H1 (cell line): ENCODE measurements at regions not wholly inside any gene's neighbourhood (a gene's known extent, or its start where the extent isn't known, plus 50 kb on each side); places are given as distances from the start of the nearest gene placed in this dataset.

Experiments used
- CTCF ChIA-PET: fragments of 300-600 bp; sonication (Branson Sonifier 250); formaldehyde crosslinking; loops from one replicate; lab custom pipeline; 2021; ENCODE audit not compliant: partially characterized antibody; lab: Charles Lee
- POLR2A ChIA-PET: fragments of 300-600 bp; sonication (Branson Sonifier 250); formaldehyde crosslinking; loops from one replicate; lab custom pipeline; 2021; ENCODE audit warnings: inconsistent platforms; ENCODE audit not compliant: partially characterized antibody; lab: Charles Lee
- DNase-seq, 2 experiments: peaks; one replicate each; pipeline versions ENCODE4 v3.0.0 to v3.0.0-alpha.2; 2010 to 2022; ENCODE audit warnings: low spot score in 2 of 2, low read depth in 1 of 2, mixed read lengths in 1 of 2
- FAIRE-seq: peaks from 2 replicates; lab custom pipeline; 2011; peaks lifted over from hg19 to GRCh38; lab: Jason Lieb, UNC
- H2AFZ ChIP-seq: 2 replicates; pipeline ENCODE4 v1.8.1; 2012; ENCODE audit warnings: low read length, inconsistent platforms
- H2AK5ac ChIP-seq: 2 replicates; pipeline ENCODE4 v1.6.1; 2013; ENCODE audit warnings: low read depth, low read length
- H2BK120ac ChIP-seq: replicated peaks from 2 replicates; pipeline ENCODE3; 2013; ENCODE audit warnings: low read depth, low read length, inconsistent platforms
- H2BK12ac ChIP-seq: 2 replicates; pipeline ENCODE4 v1.6.1; 2013; ENCODE audit warnings: low read depth, low read length
- H2BK15ac ChIP-seq: 2 replicates; pipeline ENCODE4 v1.6.1; 2013; ENCODE audit warnings: low read length
- H2BK20ac ChIP-seq: 2 replicates; pipeline ENCODE4 v1.6.1; 2013; ENCODE audit warnings: low read length
- H2BK5ac ChIP-seq: 2 replicates; pipeline ENCODE4 v1.6.1; 2013; ENCODE audit warnings: low read depth, low read length
- H3K14ac ChIP-seq: 2 replicates; pipeline ENCODE4 v1.6.1; 2013; ENCODE audit warnings: inconsistent platforms; ENCODE audit not compliant: insufficient read length
- H3K18ac ChIP-seq: 2 replicates; pipeline ENCODE4 v1.6.1; 2013; ENCODE audit warnings: low read length; ENCODE audit errors: extremely low read depth
- H3K23ac ChIP-seq: 2 replicates; pipeline ENCODE4 v1.6.1; 2013; ENCODE audit warnings: inconsistent platforms; ENCODE audit not compliant: insufficient read length
- H3K23me2 ChIP-seq: 2 replicates; pipeline ENCODE4 v1.6.1; 2013; ENCODE audit warnings: low read depth, low read length
- H3K27ac ChIP-seq: 2 replicates; pipeline ENCODE4 v1.6.1; 2011; ENCODE audit warnings: low read depth, low read length, inconsistent platforms
- H3K27me3 ChIP-seq, 4 experiments: replicated peaks in 1 of 4; 1 replicate in 1 of 4; 2 replicates in 3 of 4; pipeline versions ENCODE4 v1.6.1 to v1.8.1; 2011 to 2013; ENCODE audit warnings: low read length in 3 of 4, mild to moderate bottlenecking in 3 of 4, inconsistent platforms in 2 of 4, mixed read lengths in 2 of 4, moderate library complexity in 1 of 4; ENCODE audit not compliant: control insufficient read depth in 3 of 4, insufficient read depth in 3 of 4; ENCODE audit errors: extremely low read depth in 1 of 4
- H3K36me3 ChIP-seq, 4 experiments: 2 replicates each; pipeline versions ENCODE4 v1.6.1 to v1.8.1; 2011 to 2013; ENCODE audit warnings: mild to moderate bottlenecking in 4 of 4, low read length in 3 of 4, moderate library complexity in 2 of 4, control low read depth in 1 of 4, inconsistent platforms in 1 of 4; ENCODE audit not compliant: insufficient read depth in 4 of 4, control insufficient read depth in 2 of 4
- H3K4ac ChIP-seq: replicated peaks from 2 replicates; pipeline ENCODE3; 2013; ENCODE audit warnings: low read length, low read depth, mixed read lengths, inconsistent platforms; ENCODE audit not compliant: insufficient read length
- H3K4me1 ChIP-seq, 4 experiments: replicated peaks in 1 of 4; 1 replicate in 1 of 4; 2 replicates in 3 of 4; pipeline versions ENCODE4 v1.6.1 to v1.8.1; 2011 to 2013; ENCODE audit warnings: low read length in 3 of 4, inconsistent platforms in 2 of 4, mixed read lengths in 1 of 4; ENCODE audit not compliant: insufficient read depth in 4 of 4, control insufficient read depth in 3 of 4
- H3K4me2 ChIP-seq, 2 experiments: 2 replicates each; pipeline versions ENCODE4 v1.6.1 to v1.8.1; 2011 to 2013; ENCODE audit warnings: low read depth in 2 of 2, low read length in 2 of 2, control low read depth in 1 of 2, inconsistent platforms in 1 of 2, mild to moderate bottlenecking in 1 of 2; ENCODE audit not compliant: insufficient read depth in 1 of 2
- H3K4me3 ChIP-seq, 4 experiments: fragments of 200-600, 300-600 bp in 1 of 4; sonication (generic), shearing (Covaris generic), sonication (Bioruptor Twin) in 1 of 4; 2 replicates each; pipeline versions ENCODE4 v1.5.1 to v1.8.1; 2011 to 2016; ENCODE audit warnings: low read length in 4 of 4, low read depth in 3 of 4, control low read depth in 2 of 4, inconsistent platforms in 2 of 4, mild to moderate bottlenecking in 2 of 4, mixed read lengths in 1 of 4, moderate library complexity in 1 of 4; ENCODE audit not compliant: insufficient read depth in 2 of 4; ENCODE audit errors: extremely low read depth in 1 of 4
- H3K56ac ChIP-seq: replicated peaks from 2 replicates; pipeline ENCODE3; 2013; ENCODE audit warnings: low read depth, mild to moderate bottlenecking, mixed read lengths, low read length, inconsistent platforms; ENCODE audit not compliant: insufficient read length
- H3K79me1 ChIP-seq: 2 replicates; pipeline ENCODE4 v1.6.1; 2013; ENCODE audit warnings: low read depth, low read length, control low read depth
- H3K79me2 ChIP-seq, 2 experiments: 2 replicates each; pipeline versions ENCODE4 v1.6.1 to v1.8.1; 2012 to 2013; ENCODE audit warnings: low read length in 2 of 2, mild to moderate bottlenecking in 2 of 2, inconsistent platforms in 1 of 2; ENCODE audit not compliant: insufficient read depth in 2 of 2, control insufficient read depth in 1 of 2
- H3K9ac ChIP-seq, 4 experiments: replicated peaks in 1 of 4; 1 replicate in 1 of 4; 2 replicates in 3 of 4; pipeline versions ENCODE4 v1.6.1 to v1.8.1; 2011 to 2013; ENCODE audit warnings: low read depth in 3 of 4, low read length in 3 of 4, control low read depth in 2 of 4, mild to moderate bottlenecking in 2 of 4, moderate library complexity in 2 of 4, inconsistent platforms in 1 of 4; ENCODE audit errors: extremely low read depth in 1 of 4
- H3K9me3 ChIP-seq, 2 experiments: 2 replicates each; pipeline versions ENCODE4 v1.6.1 to v1.8.1; 2012 to 2013; ENCODE audit warnings: mild to moderate bottlenecking in 2 of 2, moderate library complexity in 2 of 2, control low read depth in 1 of 2, inconsistent platforms in 1 of 2, low read depth in 1 of 2, low read length in 1 of 2, mixed read lengths in 1 of 2; ENCODE audit not compliant: insufficient read depth in 2 of 2
- H4K20me1 ChIP-seq, 2 experiments: replicated peaks in 1 of 2; 2 replicates each; pipeline versions ENCODE3 to v1.8.1; 2011 to 2013; ENCODE audit warnings: inconsistent platforms in 2 of 2, low read length in 2 of 2, mild to moderate bottlenecking in 1 of 2; ENCODE audit not compliant: insufficient read depth in 2 of 2, control insufficient read depth in 1 of 2
- H4K5ac ChIP-seq: 2 replicates; pipeline ENCODE4 v1.6.1; 2013; ENCODE audit warnings: low read length, low read depth, mixed read lengths, inconsistent platforms; ENCODE audit not compliant: insufficient read length
- H4K8ac ChIP-seq: 2 replicates; pipeline ENCODE4 v1.8.0; 2013; ENCODE audit warnings: mild to moderate bottlenecking, moderate library complexity, low read length, inconsistent platforms; ENCODE audit not compliant: insufficient read depth; ENCODE audit errors: extremely low read depth
- H4K91ac ChIP-seq: replicated peaks from 2 replicates; pipeline ENCODE3; 2013; ENCODE audit warnings: low read length, mixed read lengths, inconsistent platforms; ENCODE audit not compliant: insufficient read length
- CEBPB ChIP-seq: IDR thresholded peaks from 2 replicates; pipeline ENCODE4 v1.6.1; 2012; ENCODE audit warnings: low read depth, low read length
- CHD2 ChIP-seq: IDR thresholded peaks from 2 replicates; pipeline ENCODE4 v1.6.1; 2012; ENCODE audit warnings: low read length, improper control_type of control experiment
- CTBP2 ChIP-seq: IDR thresholded peaks from 2 replicates; pipeline ENCODE4 v1.7.0; 2011; ENCODE audit warnings: borderline replicate concordance, mild to moderate bottlenecking, moderate library complexity, mixed read lengths, low read length; ENCODE audit not compliant: insufficient read depth, insufficient read length
- EP300 ChIP-seq, 2 experiments: IDR thresholded peaks; 1 replicate in 1 of 2; 2 replicates in 1 of 2; pipeline ENCODE4 v1.6.1; 2011 to 2012; ENCODE audit warnings: low read depth in 2 of 2, low read length in 2 of 2, mild to moderate bottlenecking in 2 of 2, borderline replicate concordance in 1 of 2, inconsistent platforms in 1 of 2, moderate library complexity in 1 of 2
- FOSL1 ChIP-seq: IDR thresholded peaks from 2 replicates; pipeline ENCODE4 v1.6.1; 2011; ENCODE audit warnings: mild to moderate bottlenecking, low read depth, low read length, moderate library complexity; ENCODE audit not compliant: insufficient read depth
- GABPA ChIP-seq: IDR thresholded peaks from 2 replicates; pipeline ENCODE4 v1.6.1; 2011; ENCODE audit warnings: mild to moderate bottlenecking, low read length, moderate library complexity, borderline replicate concordance; ENCODE audit not compliant: insufficient read depth
- HDAC6 ChIP-seq: IDR thresholded peaks from one replicate; pipeline ENCODE4 v1.7.1; 2012; ENCODE audit warnings: low read depth, mild to moderate bottlenecking, inconsistent platforms, low read length, moderate library complexity
- JUN ChIP-seq: IDR thresholded peaks from 2 replicates; pipeline ENCODE4 v1.6.1; 2011; ENCODE audit warnings: low read depth, mild to moderate bottlenecking, improper control_type of control experiment, low read length
- KDM1A ChIP-seq: fragments of 200-600, 300-600 bp; sonication (generic); IDR thresholded peaks from 2 replicates; pipeline ENCODE4 v1.7.1; 2016; ENCODE audit warnings: mild to moderate bottlenecking, low read length, borderline replicate concordance
- PHF8 ChIP-seq: fragments of 200-600 bp; sonication (generic); conservative IDR thresholded peaks from 2 replicates; pipeline ENCODE4 v1.7.1; 2012; ENCODE audit warnings: low read depth, mild to moderate bottlenecking, inconsistent platforms, low read length, moderate library complexity
- POLR2A ChIP-seq, 2 experiments: IDR thresholded peaks; 1 replicate in 1 of 2; 2 replicates in 1 of 2; pipeline ENCODE4 v1.6.1; 2011; ENCODE audit warnings: low read depth in 2 of 2, low read length in 2 of 2, mild to moderate bottlenecking in 2 of 2; ENCODE audit errors: control extremely low read depth in 1 of 2
- RBBP5 ChIP-seq: IDR thresholded peaks from 2 replicates; pipeline ENCODE4 v1.7.1; 2012; ENCODE audit warnings: low read depth, mild to moderate bottlenecking, inconsistent platforms, low read length, moderate library complexity, borderline replicate concordance
- TEAD4 ChIP-seq: IDR thresholded peaks from 2 replicates; pipeline ENCODE4 v1.6.1; 2012; ENCODE audit warnings: low read depth, low read length, inconsistent platforms, mixed read lengths
- WGBS, 2 experiments: shearing (Covaris generic) in 1 of 2; methylation state at CpG; one replicate each; pipeline versions ENCODE4 v1.1.6 to v1.1.7; 2013 to 2015; ENCODE audit warnings: low lambda C conversion rate in 2 of 2, mixed read lengths in 2 of 2, inconsistent platforms in 1 of 2, low coverage in 1 of 2, missing lambda C conversion rate in 1 of 2; ENCODE audit not compliant: insufficient replicate concordance in 2 of 2, insufficient coverage in 1 of 2, insufficient read length in 1 of 2; ENCODE audit errors: extremely low coverage in 1 of 2, missing lambda C conversion rate in 1 of 2; 5-methylcytosine and 5-hydroxymethylcytosine counted together

DNA sequence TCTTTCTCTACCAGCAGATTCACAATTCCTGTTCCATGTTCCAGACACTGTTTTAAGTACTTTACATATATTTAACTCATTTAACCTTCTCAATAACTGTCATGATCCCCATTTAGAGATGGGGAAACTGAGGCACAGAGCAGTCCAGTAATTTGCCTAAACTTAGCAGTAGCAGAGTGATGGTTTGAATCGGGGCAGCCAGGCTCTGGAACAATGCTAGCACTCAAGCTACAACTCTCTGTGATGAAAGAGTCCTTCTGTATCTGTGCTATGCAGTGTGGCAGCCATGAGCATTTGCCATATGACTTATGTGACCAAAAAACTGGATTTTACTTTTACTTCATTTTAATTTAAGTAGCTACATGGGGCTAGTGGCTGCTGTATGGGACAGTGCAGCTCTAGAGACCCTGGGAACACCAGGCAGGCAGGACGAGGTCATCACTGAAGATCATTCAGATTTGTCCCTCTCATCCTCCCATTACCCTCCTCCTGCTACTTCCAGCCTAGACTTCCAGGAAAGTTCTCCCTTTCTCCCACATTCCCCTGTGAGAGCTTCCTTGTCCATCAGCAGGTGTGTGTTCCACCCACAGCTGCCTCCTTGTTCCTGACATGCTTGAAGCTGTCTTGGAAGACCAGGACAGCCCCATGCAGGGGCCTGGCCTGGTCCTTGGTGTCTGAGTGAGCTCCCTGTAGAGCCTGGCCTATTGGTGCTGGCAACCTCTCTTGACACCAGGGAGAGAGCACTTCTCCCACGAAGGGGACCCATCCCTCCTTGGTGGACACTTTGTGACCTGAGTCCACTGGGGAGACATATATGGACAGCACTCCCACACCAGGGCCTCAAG is 157.0 kb downstream of the MRPL14 start:
- no peaks in the 10 kb centered on the region for H3K27me3 ChIP-seq
- POLR2A ChIA-PET = no interaction called here
- H2AFZ ChIP-seq = no peak overlapping the region
- H3K4me2 ChIP-seq = no peak overlapping the region
- no peak overlapping the region for H3K56ac ChIP-seq
- no peaks in the 10 kb centered on the region for H3K9me3 ChIP-seq
- peaks cover 0 to 8% (median under 1%) of the 10 kb centered on the region in 4 experiments; a peak in 3 of 7 replicates for H3K4me1 ChIP-seq
- no peaks in the 10 kb centered on the region for H3K36me3 ChIP-seq
- no peak overlapping the region for H4K5ac ChIP-seq
- no peak overlapping the region for H3K14ac ChIP-seq
- no peak overlapping the region for H3K23ac ChIP-seq
- H2BK20ac ChIP-seq = no peak overlapping the region
- no peak for TF ChIP-seq CHD2
- no peak for TF ChIP-seq PHF8
- TF ChIP-seq EP300 (IDR thresholded peaks at IDR 0.05; ENCODE audit: borderline replicate concordance in 1 of 2, low read depth in 2 of 2, low read length in 2 of 2) = no peak
- TF ChIP-seq TEAD4 = no peak
- no peak for TF ChIP-seq RBBP5
- TF ChIP-seq KDM1A = no peak
- TF ChIP-seq POLR2A (IDR thresholded peaks at IDR 0.05; ENCODE audit: control extremely low read depth in 1 of 2, low read depth in 2 of 2, low read length in 2 of 2) = no peak
- TF ChIP-seq GABPA = no peak
- TF ChIP-seq FOSL1 = no peak
- TF ChIP-seq CTBP2 = no peak
- TF ChIP-seq JUN = no peak
- TF ChIP-seq CEBPB = no peak
- no peak for TF ChIP-seq HDAC6
- H3K23me2 ChIP-seq = no peaks in the 10 kb centered on the region
- no peak overlapping the region for H3K4me3 ChIP-seq
- H2BK120ac ChIP-seq = no peak overlapping the region
- no peak overlapping the region for H3K9ac ChIP-seq
- H2AK5ac ChIP-seq = no peak overlapping the region; the same call in 1 of the 2 replicates
- H3K18ac ChIP-seq = no peak overlapping the region
- no peaks in the 10 kb centered on the region for H3K79me1 ChIP-seq
- H4K8ac ChIP-seq = no peak overlapping the region
- peak in 1 of 2 experiments; percentile 37 for DNase-seq
- no peak overlapping the region for H2BK12ac ChIP-seq
- no peak overlapping the region for H2BK5ac ChIP-seq
- CTCF ChIA-PET = interaction anchor here (0.6 to 11.1 kb wide), 17 partner anchors 10 to 303 kb away, joined by 3 to 103 read pairs (median 3); no protein-coding TSS in a partner anchor
- WGBS, 2 experiments = 80% methylated on average over 3 of the region's 3 CpGs; no CpG with 5 or more reads in 1 of the 2 experiments
- no peak overlapping the region for H3K4ac ChIP-seq
- FAIRE-seq = no peak
- H4K20me1 ChIP-seq = no peaks in the 10 kb centered on the region
- no peaks in the 10 kb centered on the region for H3K79me2 ChIP-seq
- H4K91ac ChIP-seq = no peak overlapping the region
- no peak overlapping the region for H2BK15ac ChIP-seq
- no peak overlapping the region for H3K27ac ChIP-seq
